Muscle of leg (tissue), 3 donors: ENCODE measurements at regions not wholly inside any gene's neighbourhood (a gene's known extent, or its start where the extent isn't known, plus 50 kb on each side); places are given as distances from the start of the nearest gene placed in this dataset.

Source experiments
- DNase-seq: peaks from one replicate; pipeline ENCODE4 v3.0.0; 2013
- H3K27ac ChIP-seq: one replicate; pipeline ENCODE4 v1.5.1; 2013; ENCODE audit warnings: mild to moderate bottlenecking, low read length, control low read depth
- H3K27me3 ChIP-seq: one replicate; pipeline ENCODE4 v1.6.1; 2013; ENCODE audit warnings: low read length; ENCODE audit not compliant: control insufficient read depth, insufficient read depth
- H3K36me3 ChIP-seq: one replicate; pipeline ENCODE4 v1.6.1; 2013; ENCODE audit warnings: low read length; ENCODE audit not compliant: control insufficient read depth, insufficient read depth
- H3K4me1 ChIP-seq: one replicate; pipeline ENCODE4 v1.6.1; 2013; ENCODE audit warnings: low read length; ENCODE audit not compliant: control insufficient read depth, insufficient read depth
- H3K4me3 ChIP-seq: one replicate; pipeline ENCODE4 v1.5.1; 2013; ENCODE audit warnings: low read length, control low read depth
- H3K9me3 ChIP-seq: replicated peaks from 2 replicates; pipeline ENCODE4 v1.6.1; 2013; ENCODE audit warnings: low read depth, low read length; ENCODE audit not compliant: control insufficient read depth
- WGBS: methylation state at CpG from one replicate; pipeline ENCODE4 v1.1.5; 2013; ENCODE audit warnings: missing lambda C conversion rate; ENCODE audit not compliant: insufficient coverage; 5-methylcytosine and 5-hydroxymethylcytosine counted together

DNA sequence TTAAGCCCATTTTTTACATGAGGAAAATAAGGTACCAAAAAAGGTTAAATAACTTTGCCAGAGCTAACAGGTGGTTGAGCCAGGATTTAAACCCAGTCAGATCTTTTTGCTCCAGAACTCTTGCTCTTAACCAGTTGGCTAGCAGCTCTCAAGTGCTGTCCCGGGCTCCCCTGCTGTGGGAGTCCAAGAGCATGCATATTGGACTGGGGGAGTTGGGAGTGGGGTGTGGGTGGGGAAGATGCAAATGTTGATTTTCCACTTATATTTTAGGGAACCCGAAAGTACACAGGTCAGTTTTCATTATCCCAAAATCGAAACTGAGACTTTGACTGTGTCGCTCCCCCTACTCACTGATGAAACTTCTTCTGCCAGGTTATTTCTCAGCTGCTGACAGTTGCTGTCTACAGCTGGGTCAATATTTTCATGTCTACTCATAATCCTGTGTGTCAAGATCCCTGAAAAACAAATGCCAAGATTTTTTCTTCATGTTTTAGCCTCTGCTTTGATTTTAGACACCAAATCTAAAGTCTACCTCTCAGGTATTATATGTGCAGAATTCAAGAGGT lies 172.3 kb upstream of the TMPO start:
- no peaks in the 10 kb centered on the region for H3K27me3 ChIP-seq
- no peaks in the 10 kb centered on the region for H3K9me3 ChIP-seq
- no peak for DNase-seq
- WGBS = 91% methylated on average over 3 of the region's 4 CpGs
- H3K36me3 ChIP-seq = no peaks in the 10 kb centered on the region
- no peak overlapping the region for H3K27ac ChIP-seq
- no peak overlapping the region for H3K4me3 ChIP-seq
- no peaks in the 10 kb centered on the region for H3K4me1 ChIP-seq

DNA sequence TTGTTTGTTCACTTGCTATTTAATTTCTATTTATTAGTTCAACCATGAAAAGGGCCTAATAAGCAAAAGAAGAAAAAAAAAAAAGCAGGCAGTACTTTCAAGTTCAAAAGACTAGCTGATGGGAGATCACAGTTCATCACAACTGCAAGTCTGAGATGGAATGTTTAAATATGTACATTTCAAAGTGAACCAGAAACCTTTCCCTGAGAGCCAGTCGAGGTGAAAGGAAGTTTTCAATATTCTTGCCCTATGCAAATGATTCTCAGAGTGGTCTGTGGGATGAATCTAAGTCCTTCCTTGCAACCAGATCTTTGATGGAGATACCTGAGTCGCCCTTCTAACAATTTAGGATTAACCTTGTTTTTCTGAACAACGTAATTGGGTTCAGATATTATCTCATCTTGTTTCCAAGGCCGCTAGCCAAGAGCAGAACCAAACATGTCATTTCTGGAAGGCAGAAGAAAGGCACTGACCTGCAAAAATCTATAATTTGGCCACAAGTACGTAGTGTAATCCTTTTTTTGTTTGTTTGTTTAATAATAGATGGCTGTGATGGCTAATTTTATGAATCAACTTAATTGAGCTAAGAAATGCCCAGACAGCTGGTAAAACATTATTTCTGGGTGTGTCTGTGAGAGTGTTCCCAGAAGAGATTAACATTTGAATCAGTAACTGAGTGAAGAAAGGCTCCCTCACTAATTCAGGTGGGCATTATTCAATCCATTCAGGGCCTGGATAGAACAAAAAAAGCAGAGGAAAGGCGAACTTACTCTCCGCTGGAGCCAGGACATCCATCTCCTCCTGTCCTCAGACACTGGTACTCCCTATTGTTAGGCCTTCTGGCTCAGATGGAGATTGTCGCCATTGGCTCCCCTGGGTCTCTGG lies 171.1 kb upstream of the TMPO start:
- DNase-seq = no peak
- Histone ChIP-seq H3K27me3 (no peaks in the 10 kb centered on the region), H3K4me1 (no peaks in the 10 kb centered on the region), H3K36me3 (no peaks in the 10 kb centered on the region), H3K27ac (no peak overlapping the region), H3K9me3 (no peaks in the 10 kb centered on the region), H3K4me3 (no peak overlapping the region)
- 60% methylated on average over 5 of the region's 8 CpGs for WGBS

DNA sequence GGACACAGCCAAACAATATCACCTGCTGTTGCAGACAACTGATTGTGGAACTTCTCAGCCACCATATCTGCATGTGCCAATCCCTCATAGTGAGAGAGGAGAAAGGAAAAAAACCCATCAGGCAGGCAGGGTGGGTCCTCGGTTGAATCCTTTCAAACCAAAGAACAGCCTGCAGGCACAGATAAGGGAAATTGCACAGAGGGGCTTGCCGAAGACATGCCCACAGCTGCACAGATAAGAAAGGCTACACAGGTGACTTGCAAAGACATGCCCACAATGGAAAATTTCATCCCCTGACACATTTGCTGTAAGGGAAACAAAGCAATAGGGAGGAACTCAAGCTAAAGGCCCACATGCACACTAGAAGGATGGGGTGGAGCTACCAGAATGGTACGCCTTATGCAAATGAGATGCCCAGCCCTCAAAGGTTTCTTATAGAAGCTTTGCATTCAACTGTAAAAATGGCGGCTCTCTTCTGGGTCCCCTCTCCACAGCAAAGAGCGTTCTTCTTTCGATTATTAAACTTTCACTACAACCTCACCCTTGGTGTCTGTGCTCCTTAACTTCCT lies 170.0 kb upstream of the TMPO start:
- Histone ChIP-seq H3K4me3 (no peak overlapping the region), H3K9me3 (no peaks in the 10 kb centered on the region), H3K27ac (no peak overlapping the region), H3K4me1 (no peaks in the 10 kb centered on the region), H3K36me3 (no peaks in the 10 kb centered on the region), H3K27me3 (no peaks in the 10 kb centered on the region)
- no peak for DNase-seq
- 91% methylated on average over 1 of the region's 6 CpGs for WGBS

DNA sequence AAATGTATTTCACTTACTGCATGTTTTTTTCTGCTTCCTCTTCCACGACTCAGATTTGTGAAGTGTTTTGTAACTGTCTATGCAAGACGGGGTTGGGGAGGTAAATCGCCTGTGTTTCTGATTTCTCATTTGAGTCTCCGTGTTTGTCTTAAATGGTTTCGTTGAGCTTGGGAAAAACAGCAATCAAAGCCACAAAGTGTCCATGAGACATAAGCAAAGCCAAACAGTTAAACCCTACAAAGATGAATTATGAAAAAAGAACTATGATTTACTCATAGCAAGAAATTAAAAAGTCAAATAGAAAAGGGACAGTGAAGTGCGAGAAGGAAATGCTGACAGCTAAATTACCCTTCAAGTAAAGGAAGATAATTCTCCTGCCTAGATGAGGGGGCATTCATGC lies 164.3 kb upstream of the TMPO start:
- WGBS = no CpG with 5 or more reads among the region's 6 CpGs
- no peaks in the 10 kb centered on the region for H3K4me1 ChIP-seq
- no peaks in the 10 kb centered on the region for H3K36me3 ChIP-seq
- H3K4me3 ChIP-seq = no peak overlapping the region
- no peaks in the 10 kb centered on the region for H3K27me3 ChIP-seq
- no peak overlapping the region for H3K27ac ChIP-seq
- H3K9me3 ChIP-seq = no peaks in the 10 kb centered on the region
- DNase-seq = no peak

DNA sequence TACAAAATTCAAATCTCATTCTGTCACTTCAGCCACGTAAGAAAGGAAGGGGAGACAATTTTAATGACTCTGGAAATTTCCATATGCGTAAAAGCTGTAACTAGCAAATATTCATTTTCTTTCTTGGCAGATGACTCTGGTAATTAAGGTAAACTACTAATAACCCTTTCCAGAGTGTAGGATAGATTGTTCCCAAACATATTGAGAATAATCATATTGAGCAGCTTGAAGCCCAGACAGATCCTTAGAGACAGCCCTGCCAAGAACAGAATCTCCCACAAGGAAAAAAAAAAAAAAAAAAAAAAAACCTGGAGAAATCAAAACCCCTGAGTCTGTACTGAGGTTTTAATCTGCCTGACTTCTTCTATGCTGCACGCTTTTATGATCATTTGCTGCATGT lies 163.6 kb upstream of the TMPO start:
- Histone ChIP-seq H3K4me1 (no peaks in the 10 kb centered on the region), H3K27ac (no peak overlapping the region), H3K36me3 (no peaks in the 10 kb centered on the region), H3K4me3 (no peak overlapping the region), H3K27me3 (no peaks in the 10 kb centered on the region), H3K9me3 (no peaks in the 10 kb centered on the region)
- DNase-seq = no peak
- no CpG with 5 or more reads among the region's 3 CpGs for WGBS

DNA sequence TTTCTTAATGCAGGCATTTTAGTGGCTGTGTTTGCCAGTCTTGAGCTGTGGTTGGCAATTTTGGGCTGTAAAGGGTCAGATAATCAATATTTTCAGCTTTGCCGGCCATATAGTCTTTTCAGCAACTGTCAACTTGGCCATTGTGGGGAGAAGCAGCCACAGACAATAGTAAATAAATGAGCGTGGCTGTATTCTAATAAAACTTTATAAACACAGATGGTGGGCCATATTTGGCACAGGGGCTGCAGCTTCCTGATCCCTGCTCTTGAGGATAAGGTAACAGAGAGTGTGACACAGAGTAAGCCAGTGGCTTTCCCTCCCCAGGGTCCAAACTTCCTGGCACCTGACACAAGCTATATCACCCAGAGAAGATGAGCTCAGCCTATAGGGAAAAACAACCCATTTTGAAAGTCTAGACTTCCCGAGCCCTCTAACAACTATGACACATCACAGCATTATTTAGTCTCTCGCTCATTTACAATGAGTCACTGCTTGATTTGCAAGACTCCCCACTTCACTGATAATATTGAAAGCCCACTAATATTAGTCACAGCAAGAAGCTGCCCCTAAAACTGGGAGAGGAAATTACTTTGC lies 163.1 kb upstream of the TMPO start:
- no peaks in the 10 kb centered on the region for H3K36me3 ChIP-seq
- H3K27ac ChIP-seq = no peak overlapping the region
- H3K9me3 ChIP-seq = no peaks in the 10 kb centered on the region
- no peak overlapping the region for H3K4me3 ChIP-seq
- H3K27me3 ChIP-seq = no peaks in the 10 kb centered on the region
- DNase-seq = no peak
- H3K4me1 ChIP-seq = no peaks in the 10 kb centered on the region
- 29% methylated on average over 1 of the region's 4 CpGs for WGBS

DNA sequence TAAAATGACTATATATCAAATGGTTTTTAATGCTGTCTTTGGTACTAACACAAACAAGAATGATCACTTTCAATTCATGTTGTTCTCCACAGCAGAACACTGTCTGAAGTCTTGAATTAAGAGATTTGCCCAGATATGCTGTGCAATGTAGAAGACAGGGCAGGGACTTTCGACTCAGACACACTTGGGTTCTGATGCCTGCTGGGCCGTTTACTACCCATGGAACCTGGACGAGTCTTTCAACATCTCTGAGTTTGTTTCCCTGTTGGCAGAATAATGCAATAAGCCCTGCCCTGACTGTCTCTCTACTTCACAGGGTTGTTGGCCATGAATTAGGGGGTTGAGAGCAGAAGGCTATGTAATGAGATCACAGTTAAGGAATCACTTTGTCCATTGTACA lies 162.6 kb upstream of the TMPO start:
- Histone ChIP-seq H3K9me3 (no peaks in the 10 kb centered on the region), H3K4me3 (no peak overlapping the region), H3K27me3 (no peaks in the 10 kb centered on the region), H3K4me1 (no peaks in the 10 kb centered on the region), H3K36me3 (no peaks in the 10 kb centered on the region), H3K27ac (no peak overlapping the region)
- WGBS = 63% methylated on average over 3 of the region's 3 CpGs
- DNase-seq = no peak

DNA sequence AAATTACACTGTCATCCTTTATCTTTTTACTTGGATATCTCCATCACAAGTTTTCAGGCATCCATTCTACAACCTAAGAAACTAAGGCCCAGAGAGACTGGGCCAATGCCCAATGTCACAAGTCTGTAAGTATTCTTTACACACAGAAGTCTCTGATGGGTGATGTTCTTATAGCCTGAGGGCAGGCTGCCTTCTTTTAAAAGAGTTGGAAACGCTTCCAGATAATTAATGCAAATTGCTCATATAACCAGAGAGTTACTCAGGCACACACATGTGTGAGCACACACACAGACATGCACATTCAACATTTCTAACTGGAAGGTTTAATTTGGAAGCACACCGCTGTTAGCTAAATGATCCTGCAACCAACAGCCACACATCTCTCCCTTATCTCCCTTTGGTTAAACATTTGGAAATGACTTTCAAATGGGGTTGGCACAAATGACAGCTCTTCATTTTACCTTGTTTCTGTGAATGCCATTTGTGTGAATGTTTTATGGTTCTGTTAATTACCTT lies 160.8 kb upstream of the TMPO start:
- no peak for DNase-seq
- WGBS = no CpG with 5 or more reads among the region's 2 CpGs
- H3K27me3 ChIP-seq = no peaks in the 10 kb centered on the region

DNA sequence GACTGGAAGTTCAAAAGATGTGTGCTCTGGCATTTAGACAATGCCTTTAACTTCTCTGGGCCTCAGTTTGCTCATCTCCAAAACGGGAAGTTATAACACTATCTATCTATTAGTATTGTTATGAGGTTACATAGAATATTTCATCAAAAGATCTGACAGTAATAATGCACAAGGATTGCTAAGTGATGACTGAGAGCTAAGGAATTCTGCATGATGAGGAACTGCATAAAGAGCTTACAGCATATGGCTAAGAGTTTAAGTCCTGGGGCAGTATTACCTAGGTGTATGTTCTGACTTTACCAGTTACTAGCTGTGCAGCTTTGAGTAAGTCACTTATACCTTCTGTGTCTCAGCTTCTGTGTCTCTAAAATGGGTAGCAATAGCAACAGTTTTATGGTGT lies 160.1 kb upstream of the TMPO start:
- no peak for DNase-seq
- Histone ChIP-seq H3K27ac (no peak overlapping the region), H3K9me3 (no peaks in the 10 kb centered on the region), H3K4me1 (no peaks in the 10 kb centered on the region), H3K4me3 (no peak overlapping the region), H3K27me3 (no peaks in the 10 kb centered on the region), H3K36me3 (no peaks in the 10 kb centered on the region)
- no CpG with 5 or more reads among the region's 1 CpG for WGBS

More for the DNA sequence above, 160.8 kb upstream of the TMPO start:
- no peak overlapping the region for H3K4me3 ChIP-seq
- no peak overlapping the region for H3K27ac ChIP-seq
- no peaks in the 10 kb centered on the region for H3K9me3 ChIP-seq
- no peaks in the 10 kb centered on the region for H3K36me3 ChIP-seq
- H3K4me1 ChIP-seq = no peaks in the 10 kb centered on the region

DNA sequence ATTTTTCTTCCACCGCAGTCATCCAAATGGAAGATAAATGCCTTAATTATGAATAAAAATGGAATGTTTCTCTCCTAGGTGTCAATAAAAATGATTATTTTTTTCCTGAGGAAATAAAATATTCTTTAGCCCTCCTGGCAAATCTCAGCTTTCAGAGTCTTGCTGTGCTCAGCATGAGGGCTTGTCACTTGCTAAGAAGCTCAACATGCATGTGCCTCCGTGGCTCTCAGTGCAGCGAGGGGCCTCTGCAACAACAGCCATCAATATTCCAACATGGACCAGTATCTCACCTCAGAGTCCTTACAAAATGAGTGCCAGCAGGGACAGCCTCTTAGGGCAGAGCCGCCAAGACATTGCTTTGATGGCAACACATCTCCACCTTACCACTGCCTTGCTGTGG lies 159.5 kb upstream of the TMPO start:
- Histone ChIP-seq H3K4me3 (no peak overlapping the region), H3K36me3 (no peaks in the 10 kb centered on the region), H3K27me3 (no peaks in the 10 kb centered on the region), H3K4me1 (no peaks in the 10 kb centered on the region), H3K27ac (no peak overlapping the region), H3K9me3 (no peaks in the 10 kb centered on the region)
- no peak for DNase-seq
- WGBS = no CpG with 5 or more reads among the region's 4 CpGs
